IPS DF 6.9 (cell line): ENCODE measurements at regions not wholly inside any gene's neighbourhood (a gene's known extent, or its start where the extent isn't known, plus 50 kb on each side); places are given as distances from the start of the nearest gene placed in this dataset.

Experiments
- DNase-seq: peaks from one replicate; pipeline ENCODE4 v3.0.0-alpha.2; 2013; ENCODE audit warnings: low read depth, low spot score
- H3K27ac ChIP-seq: one replicate; pipeline ENCODE4 v1.5.1; 2013; ENCODE audit warnings: low read length, control low read depth
- H3K27me3 ChIP-seq: 2 replicates; pipeline ENCODE4 v1.6.1; 2013; ENCODE audit warnings: mild to moderate bottlenecking, low read length; ENCODE audit not compliant: control insufficient read depth, insufficient read depth
- H3K36me3 ChIP-seq: 2 replicates; pipeline ENCODE4 v1.6.1; 2013; ENCODE audit warnings: low read length; ENCODE audit not compliant: control insufficient read depth, insufficient read depth
- H3K4me1 ChIP-seq: 2 replicates; pipeline ENCODE4 v1.6.1; 2013; ENCODE audit warnings: low read length; ENCODE audit not compliant: control insufficient read depth, insufficient read depth
- H3K4me3 ChIP-seq: 2 replicates; pipeline ENCODE4 v1.5.1; 2013; ENCODE audit warnings: mild to moderate bottlenecking, low read length
- H3K9me3 ChIP-seq: 2 replicates; pipeline ENCODE4 v1.6.1; 2013; ENCODE audit warnings: low read length, inconsistent platforms; ENCODE audit not compliant: control insufficient read depth, insufficient read depth
- WGBS: extraction: QIAGEN DNeasy Blood & Tissue Kit; methylation state at CpG from one replicate; pipeline ENCODE4 v1.1.7; 2013; ENCODE audit warnings: mixed read lengths, missing lambda C conversion rate; ENCODE audit not compliant: insufficient read length, insufficient coverage; 5-methylcytosine and 5-hydroxymethylcytosine counted together

DNA sequence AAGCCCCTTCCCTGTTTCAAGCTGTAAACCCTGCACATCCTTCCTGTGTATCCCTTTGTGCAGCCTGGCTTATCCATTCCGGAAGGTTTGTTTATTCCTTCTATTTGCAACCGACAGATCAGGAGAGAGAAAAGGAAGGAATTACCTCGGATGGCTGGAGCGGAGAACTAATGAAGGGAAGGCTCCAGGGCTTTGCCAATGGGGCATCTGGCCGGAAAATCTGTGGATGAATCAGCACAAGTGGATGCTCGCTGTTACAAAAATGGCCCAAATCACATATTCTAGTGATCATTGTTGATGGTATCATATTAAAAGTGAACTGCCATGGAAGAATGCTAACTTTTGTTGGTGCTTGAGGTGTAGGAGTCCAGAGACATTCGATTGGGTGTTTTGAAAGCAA is 97.1 kb downstream of the AQP4 start:
- Histone ChIP-seq H3K4me3 (no peak overlapping the region), H3K36me3 (no peaks in the 10 kb centered on the region), H3K27ac (no peak overlapping the region), H3K9me3 (no peaks in the 10 kb centered on the region), H3K27me3 (no peaks in the 10 kb centered on the region), H3K4me1 (no peaks in the 10 kb centered on the region)
- no peak for DNase-seq
- WGBS, result no CpG with 5 or more reads among the region's 7 CpGs

DNA sequence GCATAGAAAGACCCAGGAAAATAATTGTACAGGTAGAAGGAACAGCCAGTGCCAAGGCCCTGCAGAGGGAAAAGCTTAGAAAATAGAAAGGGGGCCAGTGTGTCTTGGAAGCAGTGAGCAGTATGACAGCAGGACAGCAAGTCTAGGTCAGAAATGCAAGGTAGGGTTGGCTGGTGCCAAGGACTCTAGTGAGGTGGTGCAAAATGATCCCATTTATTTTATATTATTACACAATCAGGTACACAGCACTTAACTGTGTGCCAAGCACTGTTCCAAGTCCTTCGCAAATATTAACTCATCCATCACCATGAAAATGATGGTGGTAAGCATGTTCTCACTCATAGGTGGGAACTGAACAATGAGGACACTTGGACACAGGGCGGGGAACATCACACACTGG is 100.0 kb downstream of the AQP4 start:
- Histone ChIP-seq H3K27me3 (no peaks in the 10 kb centered on the region), H3K36me3 (no peaks in the 10 kb centered on the region), H3K4me1 (no peaks in the 10 kb centered on the region), H3K4me3 (no peak overlapping the region), H3K9me3 (no peaks in the 10 kb centered on the region), H3K27ac (no peak overlapping the region)
- no peak for DNase-seq
- no CpG with 5 or more reads among the region's 2 CpGs for WGBS

- no peak for DNase-seq
- no peaks in the 10 kb centered on the region for H3K4me1 ChIP-seq
- no peaks in the 10 kb centered on the region for H3K9me3 ChIP-seq
- H3K27me3 ChIP-seq, result no peaks in the 10 kb centered on the region
- H3K4me3 ChIP-seq, result no peak overlapping the region
- no peaks in the 10 kb centered on the region for H3K36me3 ChIP-seq
- no peak overlapping the region for H3K27ac ChIP-seq
These were observed 100.9 kb downstream of the AQP4 start for GRCh38 chr18:26764586-26764985.

- Histone ChIP-seq H3K4me1 (no peaks in the 10 kb centered on the region), H3K27me3 (no peaks in the 10 kb centered on the region), H3K9me3 (no peaks in the 10 kb centered on the region), H3K27ac (no peak overlapping the region), H3K36me3 (no peaks in the 10 kb centered on the region), H3K4me3 (no peak overlapping the region)
- WGBS, result no CpG with 5 or more reads among the region's 1 CpG
- no peak for DNase-seq
These were observed 101.3 kb downstream of the AQP4 start for GRCh38 chr18:26764177-26764576.

DNA sequence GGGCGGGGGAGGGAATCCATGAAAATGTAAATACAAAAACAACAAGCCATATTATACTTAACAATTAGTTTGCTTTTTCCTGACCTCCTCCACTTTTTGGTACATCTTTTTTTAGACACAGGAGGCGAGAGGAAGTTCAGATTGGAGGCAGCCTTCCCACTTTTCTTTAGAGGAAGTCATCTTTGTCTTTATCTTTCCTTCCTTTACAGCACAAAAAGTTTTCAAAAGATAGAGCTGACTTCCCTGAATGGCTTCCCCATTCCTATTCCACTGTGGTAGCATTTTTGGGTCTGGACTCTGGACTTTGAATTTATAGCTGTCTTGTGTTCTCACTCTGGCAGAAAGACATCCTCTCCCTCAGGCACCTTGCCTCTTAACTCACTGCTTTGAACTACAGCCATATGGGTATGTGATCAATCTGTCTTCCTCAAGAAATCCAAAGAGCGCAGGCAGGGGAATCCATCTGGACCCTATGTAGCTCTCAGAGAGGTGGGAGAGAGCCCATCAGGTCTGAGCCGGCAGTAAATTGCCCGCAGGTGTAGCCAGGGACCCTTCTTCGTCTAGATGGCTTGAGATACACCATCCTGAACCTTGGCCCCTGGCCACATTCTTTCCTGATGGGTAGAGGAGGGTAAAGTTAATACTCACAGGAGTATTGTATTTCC is 101.9 kb downstream of the AQP4 start:
- no peak overlapping the region for H3K4me3 ChIP-seq
- DNase-seq, result no peak
- no peaks in the 10 kb centered on the region for H3K36me3 ChIP-seq
- H3K27ac ChIP-seq, result no peak overlapping the region
- H3K27me3 ChIP-seq, result no peaks in the 10 kb centered on the region
- no peaks in the 10 kb centered on the region for H3K4me1 ChIP-seq
- no CpG with 5 or more reads among the region's 6 CpGs for WGBS
- H3K9me3 ChIP-seq, result no peaks in the 10 kb centered on the region

DNA sequence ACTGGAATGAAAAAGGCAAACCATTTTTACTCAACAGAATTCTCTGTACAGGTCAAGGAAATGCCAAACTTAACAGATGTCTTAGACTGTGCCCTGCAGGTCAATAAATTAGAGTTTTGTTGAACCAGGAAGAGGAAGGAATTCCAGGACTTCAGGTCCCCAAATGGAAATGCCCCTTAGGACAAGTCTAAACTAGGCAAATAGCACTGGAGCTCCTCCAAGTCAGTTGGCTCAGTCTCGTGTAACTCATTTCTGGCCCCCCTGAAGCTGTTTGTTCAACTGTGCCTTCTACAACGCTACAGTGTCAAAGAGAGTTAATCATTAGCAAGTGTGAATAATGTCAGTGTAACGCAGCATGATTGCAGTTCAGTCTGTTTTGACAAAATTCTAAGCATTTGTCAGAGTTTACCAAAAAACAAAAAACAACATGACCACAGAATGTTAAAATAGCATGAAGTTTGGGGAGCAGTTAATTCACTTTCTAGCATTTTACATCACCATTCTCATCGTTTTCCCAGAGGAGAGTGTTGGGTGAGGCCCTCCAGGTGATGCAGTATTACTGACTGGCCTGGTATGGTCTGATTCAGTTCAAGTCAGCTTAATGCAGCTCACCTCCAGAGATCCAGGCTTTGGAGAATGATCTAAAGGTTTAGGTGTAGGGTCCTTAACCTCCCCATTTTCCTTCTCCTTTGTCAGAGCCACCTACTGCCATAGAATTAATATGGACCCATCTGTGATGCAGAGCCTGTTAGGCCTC is 108.1 kb downstream of the AQP4 start:
- WGBS, result no CpG with 5 or more reads among the region's 4 CpGs
- no peak overlapping the region for H3K4me3 ChIP-seq
- H3K27ac ChIP-seq, result no peak overlapping the region
- H3K36me3 ChIP-seq, result no peaks in the 10 kb centered on the region
- H3K4me1 ChIP-seq, result no peaks in the 10 kb centered on the region
- no peak for DNase-seq
- H3K27me3 ChIP-seq, result no peaks in the 10 kb centered on the region
- no peaks in the 10 kb centered on the region for H3K9me3 ChIP-seq

GRCh38 chr18:26756556-26756955 is 109.0 kb downstream of the AQP4 start:
- Histone ChIP-seq H3K27ac (no peak overlapping the region), H3K4me1 (no peaks in the 10 kb centered on the region), H3K36me3 (no peaks in the 10 kb centered on the region), H3K27me3 (no peaks in the 10 kb centered on the region), H3K9me3 (no peaks in the 10 kb centered on the region), H3K4me3 (no peak overlapping the region)
- no peak for DNase-seq
- WGBS, result no CpG with 5 or more reads among the region's 2 CpGs

GRCh38 chr18:26746826-26747475 is 118.6 kb downstream of the AQP4 start:
- Histone ChIP-seq H3K27ac (no peak overlapping the region), H3K4me3 (no peak overlapping the region), H3K4me1 (peaks cover 1% of the 10 kb centered on the region; the same call in 1 of the 2 replicates), H3K36me3 (no peaks in the 10 kb centered on the region), H3K27me3 (no peaks in the 10 kb centered on the region), H3K9me3 (no peaks in the 10 kb centered on the region)
- no CpG with 5 or more reads among the region's 10 CpGs for WGBS
- no peak for DNase-seq

DNA sequence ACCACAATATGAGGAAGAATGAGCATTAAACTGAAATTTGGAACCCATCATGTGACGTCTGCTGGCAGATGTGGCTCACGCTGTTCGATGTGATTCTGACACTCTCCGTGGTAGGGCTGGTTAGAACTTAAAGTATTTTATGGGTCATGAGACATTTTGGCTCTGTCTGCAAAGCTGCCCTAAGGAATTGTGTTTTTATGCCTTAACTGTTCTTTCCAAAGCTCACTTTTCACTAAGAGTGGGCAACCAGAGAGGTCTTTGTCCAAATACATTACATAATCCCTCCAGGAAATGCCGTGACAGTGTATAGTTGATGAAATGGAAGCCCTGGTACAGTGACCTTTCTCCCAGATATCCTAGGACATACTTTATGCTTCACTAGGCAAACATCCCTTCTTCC is 119.1 kb downstream of the AQP4 start:
- no CpG with 5 or more reads among the region's 5 CpGs for WGBS
- no peaks in the 10 kb centered on the region for H3K9me3 ChIP-seq
- no peak for DNase-seq
- H3K36me3 ChIP-seq, result no peaks in the 10 kb centered on the region
- H3K4me3 ChIP-seq, result no peak overlapping the region
- H3K4me1 ChIP-seq, result peaks cover 1% of the 10 kb centered on the region; the same call in 1 of the 2 replicates
- H3K27ac ChIP-seq, result no peak overlapping the region
- H3K27me3 ChIP-seq, result no peaks in the 10 kb centered on the region

DNA sequence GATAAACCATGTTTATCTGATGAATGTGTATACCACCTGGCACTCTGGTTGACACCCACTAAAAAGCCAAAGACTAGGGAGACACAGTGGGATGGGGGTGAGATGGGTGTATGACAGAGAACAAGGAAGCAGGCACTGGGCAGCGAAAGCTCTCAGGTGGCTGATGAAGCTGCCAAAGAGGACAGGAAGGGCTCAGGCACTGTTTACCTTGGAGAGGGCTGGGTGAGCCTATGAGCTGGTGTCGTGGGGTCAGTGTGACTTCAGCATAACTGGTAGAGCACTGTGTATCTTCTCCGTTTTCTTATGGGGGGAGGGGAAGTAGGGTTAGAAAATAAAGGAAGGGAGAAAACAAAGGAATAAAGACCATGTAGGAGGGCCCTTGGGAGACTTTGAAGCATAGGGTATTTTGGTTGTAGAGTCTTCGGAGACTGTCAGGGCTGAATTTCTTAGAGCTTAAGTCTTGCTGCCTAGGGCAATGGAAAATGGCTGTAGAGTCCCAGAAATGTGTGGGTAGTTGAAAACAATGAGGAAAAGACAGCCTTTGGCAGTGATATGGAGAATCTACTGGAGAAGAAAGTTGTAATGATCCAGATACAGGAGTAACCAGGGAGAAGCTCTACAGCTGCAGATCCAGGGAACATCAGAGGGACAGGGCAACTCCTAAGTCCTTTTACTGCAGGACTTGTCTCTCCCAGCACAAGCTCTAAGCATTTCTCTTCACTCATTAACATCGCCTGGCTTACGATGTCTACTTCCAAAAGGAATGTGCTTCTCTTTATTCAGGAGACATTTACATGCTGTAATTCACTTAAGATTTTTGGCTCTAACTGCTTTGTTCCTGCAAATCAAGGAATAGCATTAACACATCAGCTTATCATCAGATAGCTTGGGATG is 120.0 kb downstream of the AQP4 start:
- no peak for DNase-seq
- no peak overlapping the region for H3K4me3 ChIP-seq
- no CpG with 5 or more reads among the region's 6 CpGs for WGBS
- H3K36me3 ChIP-seq, result no peaks in the 10 kb centered on the region
- H3K4me1 ChIP-seq, result peaks cover 1% of the 10 kb centered on the region; the same call in 1 of the 2 replicates
- H3K27me3 ChIP-seq, result no peaks in the 10 kb centered on the region
- H3K27ac ChIP-seq, result no peak overlapping the region
- no peaks in the 10 kb centered on the region for H3K9me3 ChIP-seq
